PC-3 (cell line): ENCODE measurements at regions not wholly inside any gene's neighbourhood (a gene's known extent, or its start where the extent isn't known, plus 50 kb on each side); places are given as distances from the start of the nearest gene placed in this dataset.

Experiments
- CTCF ChIP-seq: fragments of 300-600 bp; sonication (generic); conservative IDR thresholded peaks from 2 replicates; pipeline ENCODE4 v1.5.1; 2017; ENCODE audit warnings: antibody characterized with exemption, low read depth, mild to moderate bottlenecking, low read length
- EZH2 ChIP-seq: fragments of 300-600 bp; sonication (generic); IDR thresholded peaks from one replicate; pipeline ENCODE4 v1.6.1; 2017; ENCODE audit warnings: antibody characterized with exemption, mild to moderate bottlenecking, low read length; ENCODE audit not compliant: unreplicated experiment
- EZH2phosphoT487 ChIP-seq: fragments of 300-600 bp; sonication (generic); IDR thresholded peaks from 2 replicates; pipeline ENCODE4 v1.6.1; 2018; ENCODE audit warnings: mild to moderate bottlenecking, antibody characterized with exemption, low read length, borderline replicate concordance

- TF ChIP-seq EZH2phosphoT487 (no peak), CTCF (no peak), EZH2 (no peak)
These were observed 105.9 kb downstream of the ACKR3 start for GRCh38 chr2:236675526-236675925.
